Activated naive CD8-positive, alpha-beta T cell treated with anti-CD3 and anti-CD28 coated beads, Interleukin-2, amount 50 U/mL, for 16 hours (primary cell): ENCODE measurements at regions not wholly inside any gene's neighbourhood (a gene's known extent, or its start where the extent isn't known, plus 50 kb on each side); places are given as distances from the start of the nearest gene placed in this dataset.
"Not testable (repeated sequence)": the region's sequence is repeated elsewhere in the genome, so short reads cannot be mapped to it uniquely, and the experiment has no call there.

Experiments used
- DNase-seq: peaks from one replicate; pipeline ENCODE4 v3.0.0-alpha.2; 2020; ENCODE audit warnings: low read depth, low spot score

DNA sequence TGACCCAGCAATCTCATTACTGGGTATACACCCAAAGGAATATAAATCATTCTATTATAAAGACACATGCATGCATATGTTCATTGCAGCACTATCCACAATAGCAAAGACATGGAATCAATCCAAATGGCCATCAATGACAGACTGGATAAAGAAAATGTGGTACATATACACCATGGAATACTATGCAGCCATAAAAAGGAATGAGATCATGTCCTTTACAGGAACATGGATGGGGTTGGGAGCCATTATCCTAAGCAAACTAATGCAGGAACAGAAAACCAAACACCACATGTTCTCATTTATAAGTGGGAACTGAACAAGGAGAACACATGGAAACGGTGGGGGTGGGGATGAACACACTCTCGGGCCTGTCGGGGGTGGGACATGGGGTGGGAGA lies 129.2 kb upstream of the STK26 start:
- DNase-seq = not testable (repeated sequence)

DNA sequence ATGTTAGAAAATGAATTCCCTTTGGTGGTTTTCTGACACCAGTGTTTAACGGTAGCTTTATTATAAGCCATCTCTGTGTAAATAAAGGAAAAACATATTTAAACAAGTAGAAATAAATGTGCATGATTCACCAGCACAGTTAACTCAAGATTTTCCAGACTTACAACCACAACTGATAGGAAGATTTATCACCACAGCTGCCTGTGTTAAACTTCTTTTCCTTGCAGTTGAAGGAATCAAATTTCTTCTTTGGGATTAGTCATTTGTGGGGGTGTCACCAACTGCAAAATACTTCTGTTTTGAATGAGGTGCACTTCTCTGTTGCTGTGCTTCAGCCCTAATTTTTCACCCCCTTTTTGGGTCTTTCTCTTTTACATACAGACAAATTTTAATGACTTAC lies 128.1 kb upstream of the STK26 start:
- no peak for DNase-seq

DNA sequence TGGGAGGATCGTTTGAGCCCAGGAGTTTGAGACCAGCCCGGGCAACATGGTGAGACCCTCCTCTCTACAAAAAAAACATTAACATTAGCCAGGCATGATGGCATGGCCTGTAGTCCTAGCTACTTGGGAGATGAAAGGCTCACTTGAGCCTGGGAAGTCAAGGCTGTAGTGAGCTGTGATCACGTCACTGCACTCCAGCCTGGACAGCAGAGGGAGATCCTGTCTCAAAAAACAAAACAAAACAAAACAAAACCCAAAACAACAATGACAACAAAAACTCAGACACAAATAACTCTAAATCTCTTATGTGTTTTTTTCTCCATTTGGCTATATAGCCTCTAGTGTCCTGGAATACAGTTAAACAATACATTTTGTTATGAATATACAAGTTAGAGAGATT lies 127.3 kb upstream of the STK26 start:
- no peak for DNase-seq

DNA sequence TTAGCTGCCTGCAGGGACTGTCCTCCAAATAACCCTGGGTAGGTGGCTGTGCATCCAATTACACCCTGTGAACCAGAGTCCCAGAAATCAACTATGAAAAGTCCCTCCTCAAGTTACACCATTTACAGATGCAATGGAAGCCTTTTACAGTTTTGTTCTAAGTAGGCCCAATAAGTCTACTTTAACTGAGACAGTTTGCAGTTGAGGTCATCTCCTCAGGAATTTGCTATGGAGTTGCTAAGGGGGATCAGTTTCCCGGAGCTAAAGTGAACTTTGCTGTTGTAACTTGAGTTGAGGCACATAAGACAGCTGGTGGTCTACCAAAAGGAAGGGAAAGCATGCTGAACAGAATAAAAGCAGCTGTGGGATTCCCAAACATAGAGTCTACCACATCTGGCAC lies 121.6 kb upstream of the STK26 start:
- DNase-seq = no peak

DNA sequence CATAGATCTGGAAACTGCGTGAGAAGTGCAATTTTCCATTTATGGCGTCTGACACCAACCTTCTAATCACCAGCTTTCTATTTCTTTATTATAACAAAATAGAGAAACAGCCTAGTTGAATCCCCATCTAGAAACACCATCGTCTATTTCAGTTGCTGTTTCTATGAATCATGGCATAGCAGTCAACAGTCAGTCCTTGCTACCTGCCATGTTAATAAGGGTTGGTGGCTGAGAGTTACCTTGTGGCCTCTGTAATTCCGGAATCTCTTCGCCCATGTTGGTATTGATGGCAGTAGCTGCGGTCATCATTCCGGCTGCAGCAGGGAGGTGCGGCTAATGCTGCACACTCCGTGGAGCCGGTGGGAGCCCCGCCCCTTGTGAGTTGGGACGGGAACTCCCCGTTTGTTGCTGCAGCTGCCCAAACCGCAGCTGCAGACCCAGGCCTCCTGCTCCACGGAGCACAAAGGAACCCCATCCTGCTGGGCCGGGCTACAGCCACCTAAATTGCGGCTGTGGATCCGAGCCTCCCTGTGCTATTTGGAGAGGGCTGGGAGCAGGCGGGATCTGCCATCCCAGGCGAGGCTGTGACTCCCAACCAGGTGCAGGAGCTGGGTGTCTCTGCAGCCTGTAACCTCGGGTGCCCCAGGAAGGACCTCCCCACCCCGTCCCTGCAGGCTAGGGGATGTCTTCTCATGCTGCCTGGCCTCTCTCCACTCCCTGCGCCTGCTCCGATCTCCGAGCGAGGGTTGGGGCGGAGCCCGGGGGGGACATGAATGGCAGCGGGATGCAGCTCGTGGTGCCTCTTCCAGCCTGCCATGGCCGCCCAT lies 115.4 kb upstream of the STK26 start:
- no peak for DNase-seq

DNA sequence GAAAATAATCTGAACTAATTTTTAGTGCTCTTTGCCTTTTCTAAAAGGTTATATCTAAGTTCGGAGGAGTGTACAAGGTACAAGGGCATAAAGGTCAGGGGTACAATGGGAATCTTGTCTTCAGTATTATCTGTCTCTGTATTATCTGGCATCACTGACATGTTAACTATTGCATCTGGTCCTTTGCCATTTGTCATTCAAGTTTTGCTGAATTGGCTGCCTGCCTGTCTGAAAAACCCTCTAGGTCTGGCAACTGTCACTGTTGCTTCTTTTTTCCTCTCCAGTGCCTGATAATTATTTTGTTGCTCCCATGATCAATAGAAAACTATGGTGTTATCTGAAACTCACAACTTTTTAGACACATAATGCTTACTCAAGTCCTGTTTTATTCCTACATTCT lies 112.5 kb upstream of the STK26 start:
- no peak for DNase-seq

DNA sequence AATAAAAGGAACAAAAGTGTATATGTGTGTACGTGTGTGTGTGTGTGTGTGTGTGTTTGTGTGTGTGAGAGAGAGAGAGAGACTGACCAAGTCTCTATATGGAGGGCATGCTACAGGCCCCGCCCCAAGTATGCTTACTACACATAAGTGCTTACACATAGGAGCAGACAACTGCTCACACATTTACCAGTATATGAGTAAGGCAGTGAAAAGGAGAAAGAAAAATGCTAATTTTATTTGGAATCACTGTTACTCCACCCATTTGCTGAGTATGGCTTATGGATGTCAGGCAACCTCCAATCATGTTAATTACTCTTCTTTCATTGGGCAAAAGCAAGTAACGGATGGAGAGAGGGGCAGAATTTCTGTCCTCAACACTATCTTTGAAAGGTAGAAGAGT lies 107.6 kb upstream of the STK26 start:
- DNase-seq = no peak

DNA sequence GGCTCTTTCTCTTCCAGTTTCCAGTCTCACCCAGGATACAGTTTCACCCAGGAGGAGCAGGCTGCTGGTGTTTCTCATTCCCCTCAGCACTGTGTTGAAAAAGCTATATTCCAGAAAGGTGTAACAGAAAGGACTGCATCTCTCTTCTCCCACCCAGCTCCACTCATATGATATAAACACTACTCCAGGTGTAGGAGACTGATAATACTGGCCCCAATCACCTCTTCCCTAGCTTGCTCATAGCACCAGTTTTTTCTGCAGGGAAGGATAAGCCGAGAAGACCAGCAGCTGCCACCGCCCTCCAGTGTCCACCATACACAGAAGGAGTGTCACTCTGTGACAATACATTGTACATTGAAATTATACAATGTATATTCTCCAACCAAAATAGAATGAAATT lies 105.5 kb upstream of the STK26 start:
- DNase-seq = no peak

DNA sequence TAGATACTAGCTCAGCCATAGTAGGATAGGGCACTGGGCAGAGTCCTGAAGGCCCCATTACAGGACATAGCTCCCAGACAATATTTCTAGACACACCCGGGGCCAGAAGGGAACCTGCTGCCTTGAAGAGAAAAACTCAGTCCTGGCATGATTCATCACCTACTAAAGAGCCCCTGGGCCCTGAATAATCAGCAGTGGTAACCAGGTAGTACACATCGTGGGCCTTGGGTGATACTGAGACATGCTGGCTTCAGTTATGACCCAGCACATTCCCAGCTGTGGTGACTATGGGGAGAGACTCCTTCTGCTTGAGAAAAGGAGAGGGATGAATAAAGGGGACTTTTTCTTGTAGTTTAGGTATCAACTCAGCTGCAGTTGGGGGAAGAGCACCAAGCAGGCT lies 104.3 kb upstream of the STK26 start:
- no peak for DNase-seq

DNA sequence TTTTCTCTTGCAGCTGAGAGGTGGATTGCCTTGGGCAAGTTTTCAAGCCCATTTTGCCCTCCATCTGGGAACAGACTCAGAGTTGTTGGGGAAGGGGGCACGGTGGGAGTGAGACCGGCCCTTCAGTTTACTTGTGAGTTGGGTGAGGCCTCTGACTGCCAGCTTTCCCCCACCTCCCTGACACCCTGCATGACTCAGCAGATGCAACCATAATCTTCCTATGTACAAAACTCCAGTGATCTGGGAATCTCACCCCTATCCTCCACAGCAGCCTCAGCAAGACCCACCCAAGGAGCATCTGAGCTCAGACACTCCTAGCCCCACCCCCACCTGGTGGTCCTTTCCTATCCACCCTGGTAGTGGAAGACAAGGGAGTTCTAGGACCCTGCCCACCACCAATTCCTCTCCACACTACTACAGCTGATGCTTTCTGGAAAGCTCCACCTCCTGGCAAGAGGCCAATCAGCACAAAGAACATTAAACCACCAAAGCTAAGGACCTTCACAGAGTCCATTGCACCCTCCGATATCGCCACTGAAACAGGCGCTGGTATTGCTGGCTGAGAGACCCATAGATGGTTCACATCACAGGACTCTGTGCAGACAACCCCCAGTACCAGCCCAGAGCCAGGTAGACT lies 99.4 kb upstream of the STK26 start:
- DNase-seq = no peak

DNA sequence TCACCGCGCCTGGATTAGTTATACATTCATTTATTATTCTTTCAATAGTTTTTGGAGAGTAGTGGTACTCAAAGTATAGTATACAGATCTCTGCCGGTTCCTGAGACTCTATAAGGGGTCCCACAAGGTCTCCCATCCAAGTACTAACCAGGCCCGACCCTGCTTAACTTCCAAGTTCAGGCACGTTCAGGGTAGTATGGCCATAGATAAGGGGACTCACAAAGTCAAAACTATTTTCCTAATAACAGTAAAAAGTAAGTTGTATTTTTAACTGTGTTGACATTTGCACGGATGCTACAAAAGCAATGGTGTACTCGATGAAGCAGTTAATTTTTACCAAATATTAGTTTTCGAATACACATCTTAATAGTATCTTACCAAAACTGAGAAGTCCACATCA lies 84.4 kb upstream of the STK26 start:
- DNase-seq = no peak

DNA sequence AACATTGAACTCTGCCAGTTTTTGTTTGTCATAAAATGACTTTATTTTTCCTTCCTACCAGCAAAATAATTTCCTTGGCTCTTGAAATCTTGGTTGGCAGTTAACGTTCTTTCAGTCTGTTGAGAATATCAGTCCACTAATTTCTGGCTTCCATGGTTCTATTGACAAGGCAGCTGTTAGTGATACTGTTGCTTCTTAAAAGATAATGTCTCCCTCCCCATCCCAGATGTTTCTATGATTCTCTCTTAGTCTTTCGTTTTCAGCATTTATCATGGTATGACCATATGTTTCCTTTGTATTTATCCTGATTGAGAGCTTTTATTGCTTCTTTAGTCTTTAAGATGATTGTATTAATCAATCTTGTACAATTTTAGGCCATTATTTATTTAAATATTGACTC lies 81.1 kb upstream of the STK26 start:
- no peak for DNase-seq

DNA sequence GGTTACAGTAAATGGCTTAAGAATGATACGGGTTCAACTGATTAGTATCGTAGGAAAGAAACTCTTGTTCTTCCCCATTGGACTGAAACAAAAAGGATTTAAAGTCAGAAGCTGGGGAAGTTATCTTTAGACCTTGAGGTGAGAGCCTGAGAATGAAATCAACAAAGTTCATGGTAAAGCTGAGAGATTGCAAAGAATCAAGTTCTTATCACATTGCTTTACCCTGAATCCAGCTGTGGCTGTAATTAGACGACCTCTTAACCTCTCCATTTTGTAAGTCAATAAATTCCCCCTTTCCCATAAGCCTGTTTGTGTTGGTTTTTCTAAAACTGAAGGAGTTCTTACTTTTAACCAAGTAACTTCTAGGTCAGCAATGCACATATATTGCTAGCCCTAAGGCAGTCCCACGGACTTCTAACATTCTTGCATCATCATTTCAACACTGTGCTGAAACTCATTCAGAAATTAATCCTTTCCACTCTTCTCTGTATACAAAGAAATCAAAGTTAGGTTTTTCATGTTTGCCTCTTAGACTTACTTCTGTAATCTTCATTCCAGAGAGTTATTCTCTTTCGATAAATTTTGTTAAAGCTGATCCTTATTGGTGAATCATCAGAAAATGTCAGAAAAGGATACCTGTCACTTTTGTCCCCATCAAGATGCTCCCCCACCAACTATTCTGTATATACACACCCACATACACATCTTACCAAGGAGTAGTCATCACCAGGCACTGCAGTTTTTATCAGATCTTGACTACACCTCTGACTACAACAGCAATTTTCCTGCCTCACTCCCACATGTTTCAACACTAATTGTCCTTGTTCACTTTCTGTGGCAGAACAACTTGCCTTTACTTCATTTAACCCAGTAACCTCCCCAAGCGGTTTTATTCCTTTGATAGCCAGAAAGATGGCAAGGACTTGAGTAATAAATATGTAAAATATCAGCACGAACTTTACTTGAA lies 77.9 kb upstream of the STK26 start:
- DNase-seq = no peak

DNA sequence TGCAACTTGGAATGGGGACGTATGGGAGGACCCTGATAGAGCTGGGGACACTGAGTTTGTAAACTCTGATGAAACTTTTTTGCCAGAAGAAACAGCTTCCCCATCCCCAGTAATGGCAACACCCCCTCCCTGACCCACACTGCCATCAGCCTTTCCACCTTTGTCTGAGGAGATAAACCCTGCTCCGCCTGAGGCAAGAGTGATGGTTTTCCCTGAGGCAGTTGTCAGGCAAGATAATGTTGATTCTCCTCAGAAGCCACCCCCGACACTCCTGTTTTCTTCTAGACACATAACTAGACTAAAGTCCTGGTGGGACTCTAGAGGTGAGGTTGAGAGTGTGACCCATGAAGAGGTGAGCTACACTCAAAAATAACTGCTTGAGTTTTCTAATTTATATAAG lies 71.9 kb upstream of the STK26 start:
- DNase-seq = no peak

DNA sequence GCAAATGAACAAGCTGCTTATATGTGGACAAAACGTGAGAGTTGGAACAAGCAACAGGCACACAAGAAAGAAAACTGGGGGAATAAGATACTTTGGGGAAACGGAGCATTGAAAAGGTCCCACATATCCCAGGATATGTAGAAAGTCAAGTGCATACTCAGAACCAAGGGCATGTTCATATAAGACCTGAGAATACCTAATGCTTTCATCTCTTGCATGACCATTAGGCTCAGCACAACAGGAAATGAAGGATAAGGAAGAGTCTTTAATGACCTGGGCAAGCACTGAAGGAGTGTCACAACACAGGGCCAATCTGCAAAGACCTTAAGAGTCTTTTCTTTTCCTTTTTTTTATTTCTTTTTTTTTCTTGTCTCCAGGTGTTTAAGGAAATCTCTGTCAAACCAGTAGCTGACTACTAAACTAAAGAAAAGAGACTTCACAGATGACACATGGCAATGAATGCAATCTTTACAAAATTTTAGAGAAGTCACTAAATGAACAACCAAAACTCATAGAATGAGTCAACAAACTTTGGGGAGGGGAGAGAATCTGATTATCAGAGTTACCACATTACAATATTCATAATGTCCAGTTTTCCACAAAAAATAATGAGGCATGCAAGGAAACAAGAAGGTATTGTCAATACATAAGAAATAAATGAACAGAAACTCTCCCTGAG lies 67.9 kb upstream of the STK26 start:
- no peak for DNase-seq

DNA sequence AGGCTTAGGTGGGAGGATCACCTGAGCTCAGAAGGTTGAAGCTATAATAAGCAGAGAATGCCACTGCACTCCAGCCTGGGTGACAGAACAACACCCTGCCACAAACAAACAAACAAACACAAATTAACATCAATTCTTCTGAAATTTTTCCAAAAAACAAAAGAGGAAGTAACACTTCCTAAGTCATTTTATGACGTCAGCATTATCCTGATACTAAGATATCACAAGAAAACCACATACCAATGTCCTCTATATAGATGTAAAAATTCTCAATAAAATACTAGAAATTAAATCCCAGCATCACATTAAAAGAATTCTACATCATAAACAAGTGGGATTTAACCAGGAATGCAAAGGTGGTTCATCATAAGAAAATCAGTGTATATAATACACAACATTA lies 64.4 kb upstream of the STK26 start:
- no peak for DNase-seq

DNA sequence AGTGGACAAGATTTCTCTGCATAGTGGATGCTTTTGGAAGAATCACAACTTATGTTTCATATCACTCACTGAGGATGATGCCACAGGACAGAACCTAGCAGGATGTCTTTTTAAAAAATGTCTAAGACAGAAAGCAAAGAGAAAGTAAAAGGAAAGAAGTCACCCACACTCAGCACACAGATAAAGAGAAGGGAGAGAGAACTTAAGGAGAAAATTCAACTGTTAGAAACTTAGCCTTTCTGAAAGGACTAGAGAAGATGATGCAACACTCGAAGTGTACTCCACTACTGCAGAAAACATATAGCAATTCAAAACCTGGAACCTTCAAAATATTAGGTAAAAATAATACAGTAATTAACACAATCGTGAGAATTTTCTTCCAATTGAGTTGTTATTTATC lies 52.8 kb upstream of the STK26 start:
- DNase-seq = no peak
